K562 (cell line): ENCODE measurements at regions not wholly inside any gene's neighbourhood (a gene's known extent, or its start where the extent isn't known, plus 50 kb on each side); places are given as distances from the start of the nearest gene placed in this dataset.

ENCODE experiments used
- ATAC-seq: fragments of 200-7000 bp; cut with Tn5 transposase; 3 replicates; pipeline ENCODE4 v1.9.1; 2020; ENCODE audit warnings: moderate library complexity
- BruUV-seq: library from RNA; stranded (reverse); fragments of 400-500 nt; replicated peaks from 2 replicates; lab custom pipeline; 2021; lab: Mats Ljungman, UMichigan
- CTCF ChIA-PET: fragments of 300-600 bp; formaldehyde crosslinking; extraction: SDS; loops from one replicate; lab custom pipeline; 2021; ENCODE audit warnings: low intra/inter-chr PET ratio; lab: Yijun Ruan, JAX
- POLR2A ChIA-PET: fragments of 300-600, 350-650 bp; sonication (Branson Sonifier 250); formaldehyde crosslinking; extraction: SDS; loops from one replicate; lab custom pipeline; 2021; ENCODE audit warnings: antibody characterized with exemption, inconsistent platforms; lab: Yijun Ruan, JAX
- DNase-seq, 4 experiments: peaks; one replicate each; pipeline versions ENCODE4 v3.0.0 to v3.0.0-alpha.2; 2011 to 2018; ENCODE audit warnings: low spot score in 3 of 4, mixed read lengths in 3 of 4; ENCODE audit errors: extremely low read depth in 1 of 4
- FAIRE-seq: peaks from 2 replicates; lab custom pipeline; 2011; peaks lifted over from hg19 to GRCh38; lab: Jason Lieb, UNC
- H2AFZ ChIP-seq: 2 replicates; pipeline ENCODE4 v1.6.0; 2011; ENCODE audit warnings: low read depth, low read length, control low read depth, inconsistent platforms
- H3K27ac ChIP-seq: fragments of 200-600 bp; 3 replicates; pipeline ENCODE4 v1.8.0; 2011; ENCODE audit warnings: low read depth, mild to moderate bottlenecking, control low read depth, inconsistent platforms, low read length, moderate library complexity, mixed read lengths; ENCODE audit errors: extremely low read depth
- H3K27me3 ChIP-seq, 2 experiments: fragments of 300-600 bp in 1 of 2; 2 replicates in 1 of 2; 3 replicates in 1 of 2; pipeline versions ENCODE4 v1.6.0 to v1.8.0; 2011; ENCODE audit warnings: inconsistent platforms in 2 of 2, low read length in 2 of 2, mild to moderate bottlenecking in 1 of 2, mixed read lengths in 1 of 2, moderate library complexity in 1 of 2; ENCODE audit not compliant: control insufficient read depth in 2 of 2, insufficient read depth in 2 of 2
- H3K36me3 ChIP-seq: fragments of 300-600 bp; 3 replicates; pipeline ENCODE4 v1.8.0; 2011; ENCODE audit warnings: mild to moderate bottlenecking, low read length, inconsistent platforms; ENCODE audit not compliant: control insufficient read depth, insufficient read depth
- H3K4me1 ChIP-seq, 2 experiments: fragments of 200-600 bp in 1 of 2; replicated peaks in 1 of 2; 2 replicates in 1 of 2; 3 replicates in 1 of 2; pipeline versions ENCODE4 v1.5.1 to v1.8.0; 2011; ENCODE audit warnings: inconsistent platforms in 2 of 2, low read length in 2 of 2, mild to moderate bottlenecking in 1 of 2, mixed read lengths in 1 of 2, moderate library complexity in 1 of 2; ENCODE audit not compliant: control insufficient read depth in 2 of 2, insufficient read depth in 2 of 2
- H3K4me2 ChIP-seq: 2 replicates; pipeline ENCODE4 v1.6.1; 2011; ENCODE audit warnings: low read length, control low read depth, inconsistent platforms, mixed read lengths; ENCODE audit not compliant: insufficient read depth
- H3K4me3 ChIP-seq: fragments of 200-600 bp; sonication (generic), shearing (Covaris generic); 2 replicates; pipeline ENCODE4 v1.5.1; 2016; ENCODE audit warnings: control low read depth, inconsistent platforms
- H3K79me2 ChIP-seq: fragments of 200-600 bp; 3 replicates; pipeline ENCODE4 v1.8.0; 2011; ENCODE audit warnings: low read length, inconsistent platforms; ENCODE audit not compliant: control insufficient read depth, insufficient read depth
- H3K9ac ChIP-seq, 2 experiments: 2 replicates each; pipeline versions ENCODE4 v1.6.0 to v1.6.1; 2011; ENCODE audit warnings: low read depth in 2 of 2, low read length in 2 of 2, control low read depth in 1 of 2, inconsistent platforms in 1 of 2, mild to moderate bottlenecking in 1 of 2, mixed read lengths in 1 of 2; ENCODE audit not compliant: insufficient read depth in 1 of 2
- H3K9me1 ChIP-seq: one replicate; pipeline ENCODE4 v1.6.0; 2011; ENCODE audit warnings: inconsistent platforms, mild to moderate bottlenecking, low read length, moderate library complexity; ENCODE audit not compliant: control insufficient read depth, insufficient read depth
- H3K9me3 ChIP-seq: replicated peaks from 2 replicates; pipeline ENCODE4 v1.5.1; 2011; ENCODE audit warnings: low read depth, low read length, inconsistent platforms; ENCODE audit not compliant: control insufficient read depth, insufficient read depth
- H4K20me1 ChIP-seq: replicated peaks from 2 replicates; pipeline ENCODE4 v1.6.1; 2011; ENCODE audit warnings: low read length, inconsistent platforms, mixed read lengths; ENCODE audit not compliant: control insufficient read depth, insufficient read depth
- BDP1 ChIP-seq: IDR thresholded peaks from 3 replicates; pipeline ENCODE4 v1.6.1; 2011; ENCODE audit not compliant: insufficient read length, insufficient read depth
- ELF1 ChIP-seq: fragments of 200-800 bp; sonication (Bioruptor generic); IDR thresholded peaks from 2 replicates; pipeline ENCODE4 v1.6.1; 2016; ENCODE audit warnings: missing genetic modification characterization, missing compliant biosample characterization
- FOXO4 ChIP-seq: fragments of 450-650 bp; formaldehyde crosslinking; IDR thresholded peaks from 2 replicates; pipeline ENCODE4 v1.4.0; 2020; ENCODE audit warnings: mild to moderate bottlenecking, moderate library complexity
- GTF2E2 ChIP-seq: fragments of 200-800 bp; sonication (Bioruptor generic); IDR thresholded peaks from 2 replicates; pipeline ENCODE4 v1.6.1; 2016; ENCODE audit warnings: missing genetic modification characterization, missing compliant biosample characterization
- JUNB ChIP-seq: fragments of 450-650 bp; formaldehyde crosslinking; conservative IDR thresholded peaks from 2 replicates; pipeline ENCODE4 v1.4.0; 2020; ENCODE audit warnings: mild to moderate bottlenecking
- KDM2B ChIP-seq: fragments of 250-450 bp; sonication (Bioruptor Pico); IDR thresholded peaks from 2 replicates; pipeline ENCODE4 v1.8.0; 2021; ENCODE audit warnings: mild to moderate bottlenecking, moderate library complexity
- KLF6 ChIP-seq: fragments of 250-450 bp; sonication (Bioruptor Pico); IDR thresholded peaks from 2 replicates; pipeline ENCODE4 v1.4.0; 2020; ENCODE audit warnings: mild to moderate bottlenecking, moderate library complexity, borderline replicate concordance
- MYNN ChIP-seq, 2 experiments: sonication (generic); formaldehyde crosslinking in 1 of 2; IDR thresholded peaks; 2 replicates each; pipeline versions ENCODE4 v1.5.0 to v1.6.1; 2016 to 2020; ENCODE audit warnings: antibody characterized with exemption in 1 of 2, missing genetic modification reagents in 1 of 2
- NONO ChIP-seq, 2 experiments: fragments of 200-400 bp in 1 of 2; fragments of 450-650 bp in 1 of 2; formaldehyde crosslinking in 1 of 2; IDR thresholded peaks; 2 replicates each; pipeline ENCODE4 v1.6.1; 2017; ENCODE audit warnings: low read depth in 2 of 2, mild to moderate bottlenecking in 2 of 2, moderate library complexity in 2 of 2, low read length in 1 of 2
- POLR3G ChIP-seq: IDR thresholded peaks from 2 replicates; pipeline ENCODE4 v1.6.1; 2011; ENCODE audit not compliant: insufficient read length, insufficient replicate concordance; ENCODE audit errors: extremely low read depth
- SMC3 ChIP-seq: conservative IDR thresholded peaks from 2 replicates; pipeline ENCODE4 v1.6.1; 2011; ENCODE audit warnings: low read depth, low read length, improper control_type of control experiment; ENCODE audit not compliant: insufficient read depth
- TCF3 ChIP-seq: sonication (generic); formaldehyde crosslinking; IDR thresholded peaks from 2 replicates; pipeline ENCODE4 v1.4.0; 2020; ENCODE audit warnings: mild to moderate bottlenecking, missing genetic modification reagents
- ZKSCAN3 ChIP-seq: fragments of 250-450 bp; sonication (Bioruptor Pico); IDR thresholded peaks from 2 replicates; pipeline ENCODE4 v1.4.0; 2020
- ZNF134 ChIP-seq: fragments of 250-450 bp; sonication (Bioruptor Pico); conservative IDR thresholded peaks from 2 replicates; pipeline ENCODE4 v1.4.0; 2020
- ZNF146 ChIP-seq: IDR thresholded peaks from one replicate; pipeline ENCODE4 v1.6.1; 2018; ENCODE audit warnings: missing compliant biosample characterization; ENCODE audit not compliant: unreplicated experiment
- ZNF212 ChIP-seq: fragments of 450-650 bp; formaldehyde crosslinking; IDR thresholded peaks from 2 replicates; pipeline ENCODE4 v1.4.0; 2020; ENCODE audit warnings: mild to moderate bottlenecking
- ZNF324 ChIP-seq: fragments of 250-450 bp; sonication (Bioruptor Pico); IDR thresholded peaks from 2 replicates; pipeline ENCODE4 v1.4.0; 2020; ENCODE audit warnings: mild to moderate bottlenecking
- WGBS: fragments of 100-300 bp; shearing (Covaris generic); methylation state at CpG from one replicate; pipeline ENCODE4 v1.1.6; 2016; ENCODE audit warnings: low coverage, mixed read lengths; ENCODE audit not compliant: insufficient coverage; ENCODE audit errors: missing lambda C conversion rate; 5-methylcytosine and 5-hydroxymethylcytosine counted together
- in situ Hi-C: fragments of 300-500 bp; cut with MboI; formaldehyde crosslinking; loops from 4 replicates; pipeline ENCODE4 v1.15.0; 2018; ENCODE audit warnings: inconsistent platforms, mixed read lengths
- intact Hi-C: fragments of 100-400 bp; cut with micrococcal nuclease; formaldehyde crosslinking; loops from 2 replicates; pipeline ENCODE4 v1.14.2; 2022
- TF ChIP-seq, protein P1 (sequence below): fragments of 450-650 bp; IDR thresholded peaks from 2 replicates; pipeline ENCODE4 v1.6.1; 2017; ENCODE audit warnings: antibody characterized with exemption, mild to moderate bottlenecking

GRCh38 chr10:111998728-111999127 lies 184.8 kb downstream of the GPAM start:
- Histone ChIP-seq H3K4me1 (no peaks in the 10 kb centered on the region), H2AFZ (no peak overlapping the region), H3K9me3 (no peaks in the 10 kb centered on the region), H3K9me1 (no peaks in the 10 kb centered on the region), H4K20me1 (no peaks in the 10 kb centered on the region), H3K36me3 (no peaks in the 10 kb centered on the region), H3K79me2 (no peaks in the 10 kb centered on the region), H3K4me2 (no peak overlapping the region), H3K27me3 (no peaks in the 10 kb centered on the region), H3K9ac (no peak overlapping the region), H3K4me3 (no peak overlapping the region), H3K27ac (no peak overlapping the region)
- DNase-seq (no peak), FAIRE-seq (no peak), ATAC-seq (no peak)
- ChIA-PET POLR2A (no interaction called here), CTCF (no interaction called here)
- intact Hi-C loops: no loop called here
- TF ChIP-seq TCF3 (CRISPR knock-in tag) (no peak), JUNB (CRISPR knock-in tag) (no peak), ZNF146 (CRISPR knock-in tag) (no peak), GTF2E2 (tag) (no peak), POLR3G (no peak), FOXO4 (CRISPR knock-in tag) (no peak), BDP1 (no peak), SMC3 (no peak), ZNF212 (CRISPR knock-in tag) (no peak), ZNF324 (no peak), ELF1 (no peak), NONO (IDR thresholded peaks at IDR 0.05; ENCODE audit: low read depth in 2 of 2, low read length in 1 of 2) (no peak), ZNF134 (no peak), MYNN (IDR thresholded peaks at IDR 0.05) (no peak), MYNN (CRISPR knock-in tag; IDR thresholded peaks at IDR 0.05) (no peak), ZKSCAN3 (CRISPR knock-in tag) (no peak), KDM2B (CRISPR knock-in tag) (no peak), KLF6 (CRISPR knock-in tag) (no peak)
- TF ChIP-seq, protein P1, sequence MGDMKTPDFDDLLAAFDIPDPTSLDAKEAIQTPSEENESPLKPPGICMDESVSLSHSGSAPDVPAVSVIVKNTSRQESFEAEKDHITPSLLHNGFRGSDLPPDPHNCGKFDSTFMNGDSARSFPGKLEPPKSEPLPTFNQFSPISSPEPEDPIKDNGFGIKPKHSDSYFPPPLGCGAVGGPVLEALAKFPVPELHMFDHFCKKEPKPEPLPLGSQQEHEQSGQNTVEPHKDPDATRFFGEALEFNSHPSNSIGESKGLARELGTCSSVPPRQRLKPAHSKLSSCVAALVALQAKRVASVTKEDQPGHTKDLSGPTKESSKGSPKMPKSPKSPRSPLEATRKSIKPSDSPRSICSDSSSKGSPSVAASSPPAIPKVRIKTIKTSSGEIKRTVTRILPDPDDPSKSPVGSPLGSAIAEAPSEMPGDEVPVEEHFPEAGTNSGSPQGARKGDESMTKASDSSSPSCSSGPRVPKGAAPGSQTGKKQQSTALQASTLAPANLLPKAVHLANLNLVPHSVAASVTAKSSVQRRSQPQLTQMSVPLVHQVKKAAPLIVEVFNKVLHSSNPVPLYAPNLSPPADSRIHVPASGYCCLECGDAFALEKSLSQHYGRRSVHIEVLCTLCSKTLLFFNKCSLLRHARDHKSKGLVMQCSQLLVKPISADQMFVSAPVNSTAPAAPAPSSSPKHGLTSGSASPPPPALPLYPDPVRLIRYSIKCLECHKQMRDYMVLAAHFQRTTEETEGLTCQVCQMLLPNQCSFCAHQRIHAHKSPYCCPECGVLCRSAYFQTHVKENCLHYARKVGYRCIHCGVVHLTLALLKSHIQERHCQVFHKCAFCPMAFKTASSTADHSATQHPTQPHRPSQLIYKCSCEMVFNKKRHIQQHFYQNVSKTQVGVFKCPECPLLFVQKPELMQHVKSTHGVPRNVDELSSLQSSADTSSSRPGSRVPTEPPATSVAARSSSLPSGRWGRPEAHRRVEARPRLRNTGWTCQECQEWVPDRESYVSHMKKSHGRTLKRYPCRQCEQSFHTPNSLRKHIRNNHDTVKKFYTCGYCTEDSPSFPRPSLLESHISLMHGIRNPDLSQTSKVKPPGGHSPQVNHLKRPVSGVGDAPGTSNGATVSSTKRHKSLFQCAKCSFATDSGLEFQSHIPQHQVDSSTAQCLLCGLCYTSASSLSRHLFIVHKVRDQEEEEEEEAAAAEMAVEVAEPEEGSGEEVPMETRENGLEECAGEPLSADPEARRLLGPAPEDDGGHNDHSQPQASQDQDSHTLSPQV: no peak
- no TSS peak for BruUV-seq
- WGBS: 2% methylated on average over 7 of the region's 7 CpGs
- in situ Hi-C loops: no loop called here
